ENCODE measurements at regions not wholly inside any gene's neighbourhood (a gene's known extent, or its start where the extent isn't known, plus 50 kb on each side); places are given as distances from the start of the nearest gene placed in this dataset.
A peak's percentile ranks its signal among the peaks of the same experiment; 100 is the strongest.

DNA sequence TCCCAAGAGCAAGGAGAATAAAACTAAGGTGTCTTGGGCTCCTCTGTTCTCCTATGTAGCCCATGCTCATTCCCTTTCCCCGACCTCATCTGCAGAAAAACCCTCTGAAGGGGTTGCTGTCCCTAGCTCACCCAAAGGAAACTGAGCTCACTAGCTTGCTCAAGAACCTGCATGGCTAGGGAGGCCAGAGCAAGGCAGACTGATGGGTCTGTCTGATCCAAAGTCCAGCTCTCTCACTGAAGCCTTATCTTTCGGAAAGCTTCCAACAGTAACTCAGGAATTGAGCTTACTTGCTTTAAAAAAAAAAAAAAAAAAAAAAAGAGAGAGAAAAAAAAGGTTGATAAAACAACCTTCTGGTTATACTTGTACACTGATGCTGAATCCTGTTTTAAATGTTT is 141.4 kb upstream of the TOPAZ1 start:
- Histone ChIP-seq H3K4me2 (peak overlapping the region; percentile 48), H3K27ac (peak overlapping the region; percentile 81), H4K20me1 (ENCODE audit: insufficient read depth, poor library complexity, severe bottlenecking) (no peaks in the 10 kb centered on the region), H2AFZ (no peak overlapping the region), H3K79me2 (no peaks in the 10 kb centered on the region), H3K4me1 (ENCODE audit: insufficient read depth) (peaks cover 16% of the 10 kb centered on the region), H3K36me3 (replicated peaks; ENCODE audit: insufficient read depth, low read depth) (no peaks in the 10 kb centered on the region), H3K27me3 (no peaks in the 10 kb centered on the region), H3K9me2 (replicated peaks; ENCODE audit: insufficient read depth) (no peaks in the 10 kb centered on the region), H3K4me3 (no peak overlapping the region), H3K9me3 (ENCODE audit: low read depth) (no peaks in the 10 kb centered on the region)
- TF ChIP-seq EZH2phosphoT487 (IDR thresholded peaks at IDR 0.05; ENCODE audit: low read depth, severe bottlenecking, unreplicated experiment) (no peak), EZH2 (IDR thresholded peaks at IDR 0.05; ENCODE audit: borderline replicate concordance) (no peak), CTCF (IDR thresholded peaks at IDR 0.05; ENCODE audit: poor library complexity) (no peak)
- WGBS (ENCODE audit: low lambda C conversion rate, missing lambda C conversion rate), result 59% methylated on average over 2 of the region's 2 CpGs
- peak; percentile 72 for DNase-seq (ENCODE audit: low spot score)

DNA sequence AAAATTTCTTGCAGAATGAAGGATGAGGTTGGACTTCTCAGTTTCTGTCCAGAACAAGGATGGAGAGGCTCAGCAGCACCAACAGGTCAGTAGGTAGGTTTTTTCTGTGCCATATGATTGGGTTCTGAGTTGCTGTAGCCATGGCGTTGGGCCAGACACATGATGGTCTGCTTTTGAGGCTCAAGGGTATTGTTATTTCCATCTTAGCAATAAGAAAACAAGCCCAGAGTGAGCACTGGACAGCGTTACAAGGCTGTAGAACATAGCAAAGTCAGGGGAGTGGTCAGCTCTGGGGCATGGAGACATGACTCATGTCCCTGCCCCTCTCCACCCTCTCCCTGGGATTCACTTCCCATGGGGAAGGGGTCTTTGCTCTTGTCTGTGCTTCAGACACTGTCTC is 137.6 kb upstream of the TOPAZ1 start:
- no peak for DNase-seq (ENCODE audit: low spot score)
- WGBS (ENCODE audit: low lambda C conversion rate, missing lambda C conversion rate), result 67% methylated on average over 2 of the region's 2 CpGs
- H3K27me3 ChIP-seq, result no peaks in the 10 kb centered on the region
- H3K4me3 ChIP-seq, result no peak overlapping the region
- TF ChIP-seq EZH2phosphoT487 (IDR thresholded peaks at IDR 0.05; ENCODE audit: low read depth, severe bottlenecking, unreplicated experiment) (no peak), CTCF (IDR thresholded peaks at IDR 0.05; ENCODE audit: poor library complexity) (no peak), EZH2 (IDR thresholded peaks at IDR 0.05; ENCODE audit: borderline replicate concordance) (no peak)
- H3K79me2 ChIP-seq, result no peaks in the 10 kb centered on the region
- H3K4me1 ChIP-seq (ENCODE audit: insufficient read depth), result peaks cover 27% of the 10 kb centered on the region
- no peaks in the 10 kb centered on the region for H3K9me3 ChIP-seq (ENCODE audit: low read depth)
- H2AFZ ChIP-seq, result no peak overlapping the region
- H3K36me3 ChIP-seq (replicated peaks; ENCODE audit: insufficient read depth, low read depth), result no peaks in the 10 kb centered on the region
- H3K27ac ChIP-seq, result no peak overlapping the region
- no peaks in the 10 kb centered on the region for H3K9me2 ChIP-seq (replicated peaks; ENCODE audit: insufficient read depth)
- no peaks in the 10 kb centered on the region for H4K20me1 ChIP-seq (ENCODE audit: insufficient read depth, poor library complexity, severe bottlenecking)
- H3K4me2 ChIP-seq, result no peak overlapping the region

DNA sequence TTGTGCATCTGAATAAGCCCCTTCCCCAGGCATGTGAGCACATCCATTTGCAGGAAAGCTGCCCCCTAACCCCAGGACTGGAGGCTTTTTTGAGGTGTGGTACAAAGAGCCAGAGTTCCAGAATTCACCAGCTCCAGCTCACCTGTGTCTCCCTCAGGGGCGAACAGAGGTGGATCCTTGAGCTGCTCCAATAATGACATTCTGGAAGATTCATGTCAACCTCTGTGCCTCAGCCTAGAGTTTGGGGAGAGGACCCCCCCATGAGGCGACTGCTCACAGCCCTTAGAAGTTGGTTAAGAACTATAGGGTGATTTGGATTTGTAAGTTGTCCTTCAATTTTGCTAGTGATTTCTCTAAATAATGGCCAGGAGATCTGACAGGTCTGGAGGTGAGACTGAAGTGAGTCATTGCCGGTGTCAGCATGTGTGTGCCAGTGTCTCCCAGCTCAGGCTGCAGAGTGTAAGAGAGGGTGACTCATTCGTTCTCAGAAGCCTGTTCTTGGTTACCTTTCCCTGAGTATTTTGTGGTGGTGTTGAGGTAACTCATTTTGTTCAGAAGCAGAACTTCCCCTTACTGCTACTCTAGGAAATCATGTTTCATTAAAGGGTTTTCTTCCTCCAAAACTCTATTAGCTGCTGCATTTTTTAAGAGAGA is 136.9 kb upstream of the TOPAZ1 start:
- no peaks in the 10 kb centered on the region for H3K9me2 ChIP-seq (replicated peaks; ENCODE audit: insufficient read depth)
- H4K20me1 ChIP-seq (ENCODE audit: insufficient read depth, poor library complexity, severe bottlenecking), result no peaks in the 10 kb centered on the region
- H3K9me3 ChIP-seq (ENCODE audit: low read depth), result no peaks in the 10 kb centered on the region
- H3K4me1 ChIP-seq (ENCODE audit: insufficient read depth), result peaks cover 27% of the 10 kb centered on the region
- no peaks in the 10 kb centered on the region for H3K79me2 ChIP-seq
- H3K4me3 ChIP-seq, result no peak overlapping the region
- TF ChIP-seq CTCF (IDR thresholded peaks at IDR 0.05; ENCODE audit: poor library complexity), result no peak
- no peak for TF ChIP-seq EZH2 (IDR thresholded peaks at IDR 0.05; ENCODE audit: borderline replicate concordance)
- TF ChIP-seq EZH2phosphoT487 (IDR thresholded peaks at IDR 0.05; ENCODE audit: low read depth, severe bottlenecking, unreplicated experiment), result no peak
- H2AFZ ChIP-seq, result no peak overlapping the region
- H3K36me3 ChIP-seq (replicated peaks; ENCODE audit: insufficient read depth, low read depth), result no peaks in the 10 kb centered on the region
- no peak overlapping the region for H3K4me2 ChIP-seq
- no peaks in the 10 kb centered on the region for H3K27me3 ChIP-seq
- WGBS (ENCODE audit: low lambda C conversion rate, missing lambda C conversion rate), result 51% methylated on average over 4 of the region's 4 CpGs
- peak overlapping the region; percentile 73 for H3K27ac ChIP-seq
- peak; percentile 84 for DNase-seq (ENCODE audit: low spot score)

Measured in hepatocyte (in vitro differentiated cells).